HUES64 (cell line): ENCODE measurements at regions not wholly inside any gene's neighbourhood (a gene's known extent, or its start where the extent isn't known, plus 50 kb on each side); places are given as distances from the start of the nearest gene placed in this dataset.

Experiments used
- H3K27ac ChIP-seq: 2 replicates; pipeline ENCODE4 v1.7.0; 2013; ENCODE audit warnings: low read depth, low read length, inconsistent platforms
- H3K27me3 ChIP-seq: 2 replicates; pipeline ENCODE4 v1.6.1; 2013; ENCODE audit warnings: mild to moderate bottlenecking, low read length; ENCODE audit not compliant: insufficient read depth
- H3K36me3 ChIP-seq: 2 replicates; pipeline ENCODE4 v1.6.1; 2013; ENCODE audit warnings: mild to moderate bottlenecking, low read length; ENCODE audit not compliant: insufficient read depth
- H3K4me1 ChIP-seq: 2 replicates; pipeline ENCODE4 v1.6.1; 2013; ENCODE audit warnings: mild to moderate bottlenecking, low read length, moderate library complexity; ENCODE audit not compliant: insufficient read depth
- H3K4me3 ChIP-seq: 2 replicates; pipeline ENCODE4 v1.5.1; 2013; ENCODE audit warnings: mild to moderate bottlenecking, low read length, moderate library complexity
- H3K9ac ChIP-seq: 2 replicates; pipeline ENCODE4 v1.6.1; 2013; ENCODE audit warnings: mild to moderate bottlenecking, low read depth, low read length
- H3K9me3 ChIP-seq: 2 replicates; pipeline ENCODE4 v1.6.1; 2013; ENCODE audit warnings: low read depth, low read length; ENCODE audit not compliant: insufficient read depth
- WGBS: fragments of 150-250, 120-280 bp; methylation state at CpG from one replicate; pipeline ENCODE4 v1.1.7; 2013; ENCODE audit warnings: missing lambda C conversion rate; 5-methylcytosine and 5-hydroxymethylcytosine counted together

DNA sequence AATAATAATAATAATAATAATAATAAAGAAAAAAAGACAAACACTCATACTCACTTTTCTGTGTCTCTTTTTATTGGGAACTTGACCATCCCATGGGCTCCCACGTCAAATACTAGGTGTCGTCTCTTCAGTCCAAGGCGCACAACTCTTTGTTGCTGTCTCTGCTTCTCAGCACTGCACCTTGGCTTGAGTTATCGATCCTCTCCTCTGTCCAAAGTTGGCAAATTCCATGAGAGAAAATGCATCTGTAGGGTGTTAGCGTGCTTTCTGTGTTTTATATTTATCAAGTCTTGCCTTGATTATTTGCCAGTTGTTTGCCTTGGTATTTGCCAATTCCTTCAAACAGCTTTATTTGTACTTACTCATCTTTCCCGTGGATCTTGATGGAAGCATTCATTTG is 653.7 kb downstream of the CDH18 start:
- no peak overlapping the region for H3K27ac ChIP-seq
- H3K9ac ChIP-seq, result no peak overlapping the region
- H3K4me1 ChIP-seq, result no peaks in the 10 kb centered on the region
- no peak overlapping the region for H3K4me3 ChIP-seq
- H3K27me3 ChIP-seq, result no peaks in the 10 kb centered on the region
- H3K9me3 ChIP-seq, result no peaks in the 10 kb centered on the region
- 75% methylated on average over 5 of the region's 6 CpGs for WGBS
- no peaks in the 10 kb centered on the region for H3K36me3 ChIP-seq

DNA sequence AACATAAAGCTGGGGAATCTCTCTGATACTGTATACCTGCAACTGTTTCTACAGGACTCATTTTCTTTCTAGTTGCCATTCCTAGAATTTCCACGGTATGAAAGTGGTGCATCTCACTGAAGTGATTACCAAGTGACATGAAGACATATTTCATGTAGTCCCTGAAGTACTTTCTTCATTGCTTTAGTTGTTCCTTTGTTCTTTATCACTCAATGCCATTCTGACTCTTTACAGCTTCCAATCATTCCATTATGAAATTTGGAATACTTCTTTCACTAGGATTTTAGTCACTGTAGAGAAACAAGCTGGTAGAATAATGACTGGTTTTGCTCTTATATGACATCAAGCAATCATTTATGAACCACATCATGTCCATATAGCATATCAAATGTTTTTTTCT is 645.1 kb downstream of the CDH18 start:
- Histone ChIP-seq H3K9ac (no peak overlapping the region), H3K27me3 (no peaks in the 10 kb centered on the region), H3K36me3 (no peaks in the 10 kb centered on the region), H3K4me1 (no peaks in the 10 kb centered on the region), H3K4me3 (no peak overlapping the region), H3K9me3 (no peaks in the 10 kb centered on the region), H3K27ac (no peak overlapping the region)
- 100% methylated on average over 1 of the region's 1 CpG for WGBS

DNA sequence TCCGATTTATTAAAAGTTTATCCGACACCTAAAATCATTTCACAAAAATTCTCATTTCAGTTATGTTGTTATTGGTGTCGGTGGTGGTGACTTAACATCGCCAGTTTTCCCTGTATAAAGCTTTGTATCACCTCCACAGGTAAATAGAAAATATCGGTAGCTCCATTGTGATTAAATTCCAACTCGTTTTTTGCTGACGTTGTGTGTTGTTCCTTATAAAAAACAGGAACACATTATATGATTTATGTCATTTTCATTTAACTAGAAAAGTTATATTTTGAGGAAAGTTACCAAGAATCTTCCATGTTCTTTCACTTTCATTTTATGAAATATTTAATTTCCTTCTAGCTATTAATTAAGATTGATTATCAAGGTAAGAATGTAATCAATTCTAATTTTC is 635.9 kb downstream of the CDH18 start:
- Histone ChIP-seq H3K27me3 (no peaks in the 10 kb centered on the region), H3K4me1 (no peaks in the 10 kb centered on the region), H3K4me3 (no peak overlapping the region), H3K27ac (no peak overlapping the region), H3K9me3 (no peaks in the 10 kb centered on the region), H3K9ac (no peak overlapping the region), H3K36me3 (no peaks in the 10 kb centered on the region)
- 92% methylated on average over 4 of the region's 7 CpGs for WGBS

DNA sequence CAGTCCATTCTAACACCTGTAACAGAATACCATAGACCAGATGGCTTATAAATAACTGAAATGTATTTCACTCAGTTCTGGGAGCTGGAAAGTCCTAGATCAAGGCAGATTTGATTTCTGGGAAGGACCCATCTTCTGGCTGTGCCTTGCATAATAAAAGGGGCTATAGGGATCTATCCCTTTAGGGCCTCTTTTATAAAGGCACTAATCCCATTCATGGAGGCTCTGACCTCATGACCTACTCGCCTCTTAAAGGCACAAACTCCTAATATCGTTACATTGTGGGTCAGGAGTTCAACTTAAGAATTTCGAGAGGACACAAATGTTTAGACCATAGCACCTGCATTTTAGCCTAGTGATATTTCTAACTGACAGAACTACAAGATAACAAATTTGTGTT is 619.0 kb downstream of the CDH18 start:
- WGBS, result 92% methylated on average over 3 of the region's 3 CpGs
- Histone ChIP-seq H3K4me3 (no peak overlapping the region), H3K27me3 (no peaks in the 10 kb centered on the region), H3K36me3 (no peaks in the 10 kb centered on the region), H3K9ac (no peak overlapping the region), H3K27ac (no peak overlapping the region), H3K9me3 (no peaks in the 10 kb centered on the region), H3K4me1 (no peaks in the 10 kb centered on the region; the same call in 1 of the 2 replicates)

DNA sequence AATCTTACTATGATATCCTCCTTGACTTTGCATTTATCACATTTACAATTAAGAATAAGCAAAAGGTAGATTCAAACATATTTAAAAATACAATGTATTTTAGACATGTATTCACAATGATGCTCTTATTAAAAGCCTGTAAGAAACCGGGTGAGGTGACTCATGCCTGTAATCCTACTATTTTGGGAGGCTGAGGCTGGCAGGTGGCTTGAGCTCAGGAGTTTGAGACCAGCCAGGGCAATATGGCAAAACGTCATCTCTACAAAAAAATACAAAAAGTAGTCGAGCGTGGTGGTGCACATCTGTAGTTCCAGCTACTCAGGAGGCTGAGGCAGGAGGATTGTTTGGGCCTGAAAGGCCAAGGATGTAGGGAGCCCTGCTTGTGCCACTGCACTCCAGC is 618.4 kb downstream of the CDH18 start:
- no peak overlapping the region for H3K27ac ChIP-seq
- no peaks in the 10 kb centered on the region; the same call in 1 of the 2 replicates for H3K4me1 ChIP-seq
- no peaks in the 10 kb centered on the region for H3K36me3 ChIP-seq
- H3K4me3 ChIP-seq, result no peak overlapping the region
- no peaks in the 10 kb centered on the region for H3K9me3 ChIP-seq
- 94% methylated on average over 4 of the region's 4 CpGs for WGBS
- no peak overlapping the region for H3K9ac ChIP-seq
- no peaks in the 10 kb centered on the region for H3K27me3 ChIP-seq

DNA sequence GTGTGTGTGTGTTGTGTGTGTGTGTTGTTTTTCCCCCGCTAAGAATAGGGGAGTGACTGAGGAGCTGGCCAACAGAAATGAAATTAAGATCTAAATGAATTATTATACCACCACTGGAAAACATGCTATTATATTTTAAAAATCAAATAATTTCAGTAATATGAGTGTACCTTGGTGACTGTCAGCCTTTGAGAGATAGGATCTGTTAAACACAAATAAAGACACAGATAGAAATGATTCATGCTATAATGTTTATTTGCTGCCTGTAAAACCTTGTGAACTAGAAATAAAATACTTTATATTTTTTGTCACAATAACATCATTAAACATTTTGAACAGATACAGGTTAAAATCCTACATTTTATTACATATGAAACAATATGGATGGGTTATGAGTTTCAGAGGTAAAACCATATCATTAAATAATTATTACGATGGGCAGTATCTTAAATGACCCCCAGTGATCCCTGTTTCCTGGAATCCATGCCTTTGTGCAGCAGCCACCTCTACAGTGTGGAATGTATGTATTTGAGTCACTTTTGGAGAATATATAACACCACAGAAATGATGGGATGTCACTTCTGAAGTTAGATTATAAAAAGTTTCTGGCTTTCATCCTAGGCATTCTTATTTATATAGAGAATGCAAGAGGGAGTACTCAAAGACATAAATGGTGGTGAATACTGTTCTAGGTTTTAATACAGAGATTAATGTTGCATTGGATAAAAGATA is 617.2 kb downstream of the CDH18 start:
- Histone ChIP-seq H3K4me1 (no peaks in the 10 kb centered on the region; the same call in 1 of the 2 replicates), H3K9me3 (no peaks in the 10 kb centered on the region), H3K9ac (no peak overlapping the region), H3K27ac (no peak overlapping the region), H3K27me3 (no peaks in the 10 kb centered on the region), H3K36me3 (no peaks in the 10 kb centered on the region), H3K4me3 (no peak overlapping the region)
- WGBS, result 88% methylated on average over 1 of the region's 2 CpGs

DNA sequence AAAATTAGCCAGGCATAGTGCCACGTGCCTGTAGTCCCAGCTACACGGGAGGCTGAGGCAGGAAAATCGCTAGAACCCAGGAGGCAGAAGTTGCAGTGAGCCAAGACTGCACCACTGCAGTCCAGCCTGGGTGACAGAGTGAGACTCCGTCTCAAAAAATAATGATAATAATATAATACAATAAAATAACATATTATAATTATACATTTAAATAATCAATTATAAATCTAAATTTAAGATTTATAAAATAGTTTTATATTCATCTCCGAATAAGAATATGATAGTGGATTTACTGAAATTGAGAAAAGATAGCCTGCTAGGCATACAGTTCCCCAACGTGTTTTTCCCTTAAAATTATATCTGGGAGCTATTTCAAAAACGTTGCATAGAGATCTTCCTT is 599.6 kb downstream of the CDH18 start:
- Histone ChIP-seq H3K27ac (no peak overlapping the region), H3K4me3 (no peak overlapping the region), H3K4me1 (no peaks in the 10 kb centered on the region), H3K27me3 (no peaks in the 10 kb centered on the region), H3K9ac (no peak overlapping the region), H3K9me3 (no peaks in the 10 kb centered on the region), H3K36me3 (no peaks in the 10 kb centered on the region)
- WGBS, result 95% methylated on average over 6 of the region's 7 CpGs

DNA sequence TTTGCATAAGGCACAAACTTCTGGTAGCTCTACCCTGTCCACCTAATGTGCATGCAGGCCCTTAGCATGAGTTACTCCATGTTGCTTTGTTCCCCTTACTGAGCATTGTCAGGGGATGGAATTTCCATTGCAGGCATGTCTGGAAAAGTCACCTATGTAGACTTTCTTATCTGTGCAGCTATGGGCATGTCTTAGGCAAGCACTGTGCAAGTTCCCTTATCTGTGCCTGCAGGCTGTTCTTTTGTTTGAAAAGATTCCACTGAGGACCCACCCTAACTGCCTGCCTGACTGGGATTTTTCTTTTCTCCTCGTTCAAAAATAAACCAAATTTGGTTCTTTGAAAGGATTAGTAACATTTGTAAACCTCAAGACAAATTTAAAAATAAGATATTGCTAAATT is 587.0 kb downstream of the CDH18 start:
- Histone ChIP-seq H3K36me3 (no peaks in the 10 kb centered on the region), H3K9me3 (peaks cover 9% of the 10 kb centered on the region), H3K4me1 (peaks cover 8% of the 10 kb centered on the region; the same call in 1 of the 2 replicates), H3K9ac (no peak overlapping the region), H3K4me3 (no peak overlapping the region), H3K27me3 (no peaks in the 10 kb centered on the region), H3K27ac (no peak overlapping the region)
- no CpG with 5 or more reads among the region's 1 CpG for WGBS

DNA sequence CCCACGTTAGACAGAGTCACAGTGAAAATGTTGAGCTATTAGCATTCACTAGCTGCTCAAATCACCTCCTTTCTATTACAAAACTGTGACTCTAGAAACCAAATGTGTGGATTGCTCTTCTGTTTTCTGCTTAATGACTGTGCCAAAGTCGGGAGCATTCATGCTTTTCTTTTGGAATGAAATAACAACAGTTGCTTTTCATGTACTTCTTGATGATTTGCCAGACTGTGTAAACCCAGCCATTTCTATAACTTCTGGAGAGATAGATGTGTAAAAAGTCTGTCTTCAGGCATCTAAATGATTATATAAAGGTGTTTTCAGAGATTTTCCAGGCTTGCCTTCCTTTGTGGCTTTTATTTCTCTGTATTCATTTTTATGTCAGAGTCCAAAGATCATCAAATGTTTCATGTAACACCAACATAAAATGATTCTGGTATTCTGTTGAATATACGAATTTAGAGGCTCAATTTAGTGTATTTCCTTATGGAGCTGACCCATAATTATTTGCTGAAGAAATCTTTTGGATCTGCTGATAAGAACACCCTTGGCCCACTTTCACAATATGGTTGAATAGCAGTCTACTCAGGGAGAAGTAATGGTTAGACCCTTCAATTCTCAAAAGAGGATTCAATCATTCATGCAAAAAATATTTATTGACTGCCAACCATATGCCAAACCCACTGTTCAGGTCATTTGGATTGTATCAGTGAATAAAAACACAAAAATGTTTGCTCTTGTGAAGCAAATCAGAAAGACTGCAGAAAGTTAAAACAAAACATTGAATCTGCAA is 581.2 kb downstream of the CDH18 start:
- H3K9me3 ChIP-seq, result no peaks in the 10 kb centered on the region
- no peak overlapping the region for H3K9ac ChIP-seq
- WGBS, result 85% methylated on average over 3 of the region's 3 CpGs
- no peaks in the 10 kb centered on the region for H3K27me3 ChIP-seq
- no peaks in the 10 kb centered on the region for H3K36me3 ChIP-seq
- H3K27ac ChIP-seq, result no peak overlapping the region
- H3K4me3 ChIP-seq, result no peak overlapping the region
- peaks cover 6% of the 10 kb centered on the region; the same call in 1 of the 2 replicates for H3K4me1 ChIP-seq

DNA sequence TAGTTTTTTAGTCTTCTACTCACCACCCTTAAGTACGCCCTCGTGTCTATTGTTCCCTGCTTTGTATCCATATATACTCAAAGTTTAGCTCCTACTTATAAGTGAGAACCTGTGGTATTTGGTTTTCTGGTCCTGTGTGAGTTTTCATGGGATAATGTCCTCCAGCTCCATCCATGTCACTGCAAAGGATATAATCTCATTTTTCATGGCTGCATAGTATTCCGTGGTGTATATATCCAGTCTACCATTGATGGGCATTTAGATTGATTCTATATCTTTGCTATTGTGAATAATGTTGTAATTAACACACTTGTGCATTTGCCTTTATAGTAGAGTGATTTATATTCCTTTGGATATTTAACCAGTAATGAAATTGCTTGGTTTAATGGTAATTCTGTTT is 579.9 kb downstream of the CDH18 start:
- Histone ChIP-seq H3K36me3 (no peaks in the 10 kb centered on the region), H3K9ac (no peak overlapping the region)
- 80% methylated on average over 3 of the region's 3 CpGs for WGBS

DNA sequence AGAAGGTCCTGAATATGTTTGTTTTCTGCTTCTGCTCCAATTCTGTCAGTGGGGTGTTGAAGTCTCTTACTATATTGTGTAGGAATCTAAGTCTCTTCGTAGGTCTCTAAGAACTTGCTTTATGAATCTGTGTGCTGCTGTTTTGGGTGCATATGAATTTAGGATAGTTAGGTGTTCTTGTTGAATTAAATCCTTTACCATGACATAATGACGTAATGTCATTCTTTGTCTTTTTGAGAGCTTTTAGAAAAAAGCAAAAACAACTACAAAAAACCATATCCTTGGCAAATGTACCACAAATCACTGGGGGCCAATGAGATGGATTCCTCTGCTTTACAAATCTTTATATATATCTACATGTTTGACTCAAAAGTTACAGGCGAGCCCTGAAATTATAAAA is 576.1 kb downstream of the CDH18 start:
- H3K4me3 ChIP-seq, result no peak overlapping the region
- WGBS, result 95% methylated on average over 3 of the region's 3 CpGs

More for the DNA sequence above, 579.9 kb downstream of the CDH18 start:
- no peak overlapping the region for H3K4me3 ChIP-seq
- no peaks in the 10 kb centered on the region for H3K9me3 ChIP-seq
- H3K27me3 ChIP-seq, result no peaks in the 10 kb centered on the region
- H3K4me1 ChIP-seq, result no peaks in the 10 kb centered on the region
- no peak overlapping the region for H3K27ac ChIP-seq

More for the DNA sequence above, 576.1 kb downstream of the CDH18 start:
- Histone ChIP-seq H3K36me3 (no peaks in the 10 kb centered on the region), H3K9me3 (no peaks in the 10 kb centered on the region), H3K4me1 (no peaks in the 10 kb centered on the region), H3K27ac (no peak overlapping the region), H3K9ac (no peak overlapping the region), H3K27me3 (no peaks in the 10 kb centered on the region)
